H9 (cell line): ENCODE measurements at regions not wholly inside any gene's neighbourhood (a gene's known extent, or its start where the extent isn't known, plus 50 kb on each side); places are given as distances from the start of the nearest gene placed in this dataset.
"Not testable (repeated sequence)": the region's sequence is repeated elsewhere in the genome, so short reads cannot be mapped to it uniquely, and the experiment has no call there.

Source experiments
- DNase-seq: peaks from one replicate; pipeline ENCODE4 v3.0.0-alpha.2; 2017
- H2AFZ ChIP-seq: one replicate; pipeline ENCODE4 v1.6.1; 2013; ENCODE audit warnings: mild to moderate bottlenecking, low read length, control low read depth, moderate library complexity
- H2AK5ac ChIP-seq: 2 replicates; pipeline ENCODE4 v1.6.1; 2013; ENCODE audit warnings: low read length, control low read depth, mixed read lengths; ENCODE audit not compliant: insufficient read length
- H2BK120ac ChIP-seq: one replicate; pipeline ENCODE4 v1.6.1; 2013; ENCODE audit warnings: low read depth, mild to moderate bottlenecking, low read length, control low read depth, inconsistent platforms; ENCODE audit not compliant: poor library complexity, severe bottlenecking
- H2BK12ac ChIP-seq: 2 replicates; pipeline ENCODE4 v1.6.1; 2013; ENCODE audit warnings: low read length, control low read depth, mixed read lengths, low read depth; ENCODE audit not compliant: insufficient read length
- H2BK15ac ChIP-seq: 2 replicates; pipeline ENCODE4 v1.6.1; 2013; ENCODE audit warnings: low read depth, low read length, control low read depth
- H2BK20ac ChIP-seq: one replicate; pipeline ENCODE4 v1.6.1; 2013; ENCODE audit warnings: low read depth, mild to moderate bottlenecking, low read length, control low read depth, inconsistent platforms; ENCODE audit not compliant: poor library complexity, severe bottlenecking
- H2BK5ac ChIP-seq: 2 replicates; pipeline ENCODE4 v1.6.1; 2013; ENCODE audit warnings: low read length, control low read depth, mixed read lengths; ENCODE audit not compliant: insufficient read length
- H3K14ac ChIP-seq: 2 replicates; pipeline ENCODE4 v1.6.1; 2013; ENCODE audit warnings: low read length, control low read depth; ENCODE audit not compliant: insufficient read depth
- H3K18ac ChIP-seq: 2 replicates; pipeline ENCODE4 v1.6.1; 2013; ENCODE audit warnings: low read depth, mild to moderate bottlenecking, mixed read lengths, low read length, control low read depth; ENCODE audit not compliant: insufficient read length
- H3K23ac ChIP-seq: 2 replicates; pipeline ENCODE4 v1.6.1; 2013; ENCODE audit warnings: low read length, control low read depth, mixed read lengths, low read depth; ENCODE audit not compliant: insufficient read length
- H3K23me2 ChIP-seq: 2 replicates; pipeline ENCODE4 v1.6.1; 2013; ENCODE audit warnings: low read depth, mild to moderate bottlenecking, mixed read lengths, low read length, control low read depth; ENCODE audit not compliant: insufficient read length, poor library complexity, severe bottlenecking
- H3K27ac ChIP-seq: 2 replicates; pipeline ENCODE4 v1.5.1; 2013; ENCODE audit warnings: low read length, control low read depth, mixed read lengths, low read depth; ENCODE audit not compliant: insufficient read length
- H3K27me3 ChIP-seq: 2 replicates; pipeline ENCODE4 v1.6.1; 2013; ENCODE audit warnings: low read length, control low read depth, inconsistent platforms; ENCODE audit not compliant: insufficient read depth
- H3K4ac ChIP-seq: 2 replicates; pipeline ENCODE4 v1.6.1; 2013; ENCODE audit warnings: low read depth, mild to moderate bottlenecking, control low read depth, inconsistent platforms, low read length, moderate library complexity
- H3K4me1 ChIP-seq: 2 replicates; pipeline ENCODE4 v1.6.1; 2013; ENCODE audit warnings: low read length, control low read depth, inconsistent platforms; ENCODE audit not compliant: insufficient read depth
- H3K4me2 ChIP-seq: 2 replicates; pipeline ENCODE4 v1.6.1; 2013; ENCODE audit warnings: low read length, control low read depth, mixed read lengths; ENCODE audit not compliant: insufficient read length, insufficient read depth
- H3K56ac ChIP-seq: 2 replicates; pipeline ENCODE4 v1.6.1; 2013; ENCODE audit warnings: low read depth, mild to moderate bottlenecking, mixed read lengths, low read length, control low read depth; ENCODE audit not compliant: insufficient read length
- H3K79me1 ChIP-seq: 2 replicates; pipeline ENCODE4 v1.6.1; 2013; ENCODE audit warnings: low read depth, mild to moderate bottlenecking, moderate library complexity, low read length, control low read depth, inconsistent platforms; ENCODE audit not compliant: insufficient read depth, poor library complexity, severe bottlenecking
- H3K79me2 ChIP-seq: 2 replicates; pipeline ENCODE4 v1.6.1; 2013; ENCODE audit warnings: low read length, control low read depth, inconsistent platforms; ENCODE audit not compliant: insufficient read depth
- H3K9ac ChIP-seq: 2 replicates; pipeline ENCODE4 v1.6.1; 2013; ENCODE audit warnings: low read length, control low read depth, mixed read lengths; ENCODE audit not compliant: insufficient read length; ENCODE audit errors: extremely low read depth
- H3K9me3 ChIP-seq: one replicate; pipeline ENCODE4 v1.6.1; 2013; ENCODE audit warnings: low read depth, low read length, inconsistent platforms; ENCODE audit not compliant: control insufficient read depth
- H3T11ph ChIP-seq: one replicate; pipeline ENCODE4 v1.6.1; 2013; ENCODE audit warnings: mild to moderate bottlenecking, low read length, control low read depth, inconsistent platforms
- H4K20me1 ChIP-seq: one replicate; pipeline ENCODE4 v1.6.1; 2013; ENCODE audit not compliant: control insufficient read depth, insufficient read length, insufficient read depth
- H4K5ac ChIP-seq: 2 replicates; pipeline ENCODE4 v1.6.1; 2013; ENCODE audit warnings: low read depth, mild to moderate bottlenecking, mixed read lengths, low read length, control low read depth; ENCODE audit not compliant: insufficient read length
- H4K8ac ChIP-seq: replicated peaks from 2 replicates; pipeline ENCODE4 v1.6.1; 2013; ENCODE audit warnings: low read length, control low read depth, mixed read lengths, low read depth; ENCODE audit not compliant: insufficient read length
- H4K91ac ChIP-seq: 2 replicates; pipeline ENCODE4 v1.6.1; 2013; ENCODE audit warnings: low read depth, mild to moderate bottlenecking, moderate library complexity, mixed read lengths, low read length, control low read depth; ENCODE audit not compliant: insufficient read length
- H3K27ac Mint-ChIP-seq, 3 experiments: 2 replicates in 2 of 3; 3 replicates in 1 of 3; pipeline ENCODE4 v1.8.0; 2020 to 2021; ENCODE audit warnings: mixed read lengths in 3 of 3, mild to moderate bottlenecking in 1 of 3, moderate library complexity in 1 of 3
- H3K27me3 Mint-ChIP-seq: 2 replicates; pipeline ENCODE4 v1.8.0; 2021; ENCODE audit warnings: low read depth, mild to moderate bottlenecking, moderate library complexity, mixed read lengths
- H3K36me3 Mint-ChIP-seq, 3 experiments: 2 replicates in 2 of 3; 3 replicates in 1 of 3; pipeline ENCODE4 v1.8.0; 2020 to 2021; ENCODE audit warnings: low read depth in 3 of 3, mixed read lengths in 3 of 3; ENCODE audit not compliant: insufficient read depth in 1 of 3
- H3K4me1 Mint-ChIP-seq, 2 experiments: 2 replicates each; pipeline ENCODE4 v1.8.0; 2020; ENCODE audit warnings: mixed read lengths in 2 of 2
- H3K4me3 Mint-ChIP-seq, 2 experiments: 2 replicates in 1 of 2; 3 replicates in 1 of 2; pipeline ENCODE4 v1.8.0; 2020 to 2021; ENCODE audit warnings: mild to moderate bottlenecking in 2 of 2, mixed read lengths in 2 of 2, moderate library complexity in 1 of 2
- H3K9me3 Mint-ChIP-seq, 2 experiments: 2 replicates in 1 of 2; 3 replicates in 1 of 2; pipeline ENCODE4 v1.8.0; 2020; ENCODE audit warnings: mild to moderate bottlenecking in 2 of 2, mixed read lengths in 2 of 2, moderate library complexity in 1 of 2
- WGBS: extraction: QIAGEN DNeasy Blood & Tissue Kit; methylation state at CpG from one replicate; pipeline ENCODE4 v1.1.7; 2013; ENCODE audit warnings: missing lambda C conversion rate, low lambda C conversion rate, mixed read lengths; ENCODE audit not compliant: insufficient read length; ENCODE audit errors: extremely low coverage; 5-methylcytosine and 5-hydroxymethylcytosine counted together

- not testable (repeated sequence) for H3K23me2 ChIP-seq, H3K27ac ChIP-seq, H3K27me3 Mint-ChIP-seq, H2BK12ac ChIP-seq, H2BK120ac ChIP-seq, H3K23ac ChIP-seq, H4K20me1 ChIP-seq, H3K9me3 Mint-ChIP-seq, H4K5ac ChIP-seq, H3K79me2 ChIP-seq, H2AK5ac ChIP-seq, H3K9me3 ChIP-seq, H4K91ac ChIP-seq, H3K4me2 ChIP-seq, H3K4me1 ChIP-seq, DNase-seq, H3K56ac ChIP-seq, H4K8ac ChIP-seq, H3K9ac ChIP-seq, H3K18ac ChIP-seq, H2AFZ ChIP-seq, H3K14ac ChIP-seq, H3K79me1 ChIP-seq, H3K36me3 Mint-ChIP-seq, H3K4me3 Mint-ChIP-seq, H2BK20ac ChIP-seq, H3T11ph ChIP-seq, H2BK5ac ChIP-seq, H3K27me3 ChIP-seq, H3K4ac ChIP-seq, H2BK15ac ChIP-seq
- Mint-ChIP-seq H3K4me1 (peaks cover 25 to 38% of the 10 kb centered on the region in 2 experiments), H3K27ac (peak overlapping the region in 1 of 3 experiments; percentile 90; a peak in 1 of 7 replicates)
- WGBS: no CpG with 5 or more reads among the region's 1 CpG
Measured at GRCh38 chr7:76676890-76677289, 49.8 kb upstream of the POMZP3 start.
